ENCODE measurements at regions not wholly inside any gene's neighbourhood (a gene's known extent, or its start where the extent isn't known, plus 50 kb on each side); places are given as distances from the start of the nearest gene placed in this dataset.

- Mint-ChIP-seq H3K9me3 (no peaks in the 10 kb centered on the region), H3K27ac (no peak overlapping the region), H3K27me3 (peaks cover 14 to 38% of the 10 kb centered on the region in 2 donors), H3K4me1 (no peaks in the 10 kb centered on the region), H3K4me3 (no peak overlapping the region), H3K36me3 (no peaks in the 10 kb centered on the region)
- Histone ChIP-seq H3K27me3 (ENCODE audit: insufficient read depth, low read length, poor library complexity, severe bottlenecking) (no peaks in the 10 kb centered on the region), H3K4me3 (ENCODE audit: low read length) (no peak overlapping the region), H3K9me3 (ENCODE audit: low read length) (no peaks in the 10 kb centered on the region), H3K27ac (ENCODE audit: low read depth, low read length) (no peak overlapping the region), H3K36me3 (ENCODE audit: insufficient read depth, low read length) (no peaks in the 10 kb centered on the region), H3K4me1 (ENCODE audit: insufficient read depth, low read length) (no peaks in the 10 kb centered on the region)
- ChIA-PET CTCF (no interaction called here), POLR2A (no interaction called here)
- no peak for DNase-seq
These were observed 150.6 kb downstream of the ASCL4 start for GRCh38 chr12:107925125-107925524.

- Mint-ChIP-seq H3K27ac (peak overlapping the region in 1 of 8 donors; percentile 70), H3K4me3 (no peak overlapping the region), H3K9me3 (no peaks in the 10 kb centered on the region), H3K36me3 (no peaks in the 10 kb centered on the region), H3K27me3 (peaks cover 11 to 25% of the 10 kb centered on the region in 2 donors), H3K4me1 (no peaks in the 10 kb centered on the region)
- no peak for DNase-seq
- Histone ChIP-seq H3K27ac (ENCODE audit: low read depth, low read length) (no peak overlapping the region), H3K27me3 (ENCODE audit: insufficient read depth, low read length, poor library complexity, severe bottlenecking) (no peaks in the 10 kb centered on the region), H3K4me1 (ENCODE audit: insufficient read depth, low read length) (no peaks in the 10 kb centered on the region), H3K9me3 (ENCODE audit: low read length) (no peaks in the 10 kb centered on the region), H3K4me3 (ENCODE audit: low read length) (no peak overlapping the region), H3K36me3 (ENCODE audit: insufficient read depth, low read length) (no peaks in the 10 kb centered on the region)
- ChIA-PET POLR2A (no interaction called here), CTCF (no interaction called here)
These were observed 154.9 kb downstream of the ASCL4 start for GRCh38 chr12:107929436-107929835.

- Histone ChIP-seq H3K27me3 (ENCODE audit: insufficient read depth, low read length, poor library complexity, severe bottlenecking) (no peaks in the 10 kb centered on the region), H3K27ac (ENCODE audit: low read depth, low read length) (no peak overlapping the region), H3K9me3 (ENCODE audit: low read length) (no peaks in the 10 kb centered on the region), H3K4me1 (ENCODE audit: insufficient read depth, low read length) (no peaks in the 10 kb centered on the region), H3K4me3 (ENCODE audit: low read length) (no peak overlapping the region), H3K36me3 (ENCODE audit: insufficient read depth, low read length) (no peaks in the 10 kb centered on the region)
- Mint-ChIP-seq H3K36me3 (no peaks in the 10 kb centered on the region), H3K27ac (no peak overlapping the region), H3K27me3 (peaks cover 12 to 34% of the 10 kb centered on the region in 2 donors), H3K4me1 (no peaks in the 10 kb centered on the region), H3K9me3 (no peaks in the 10 kb centered on the region), H3K4me3 (no peak overlapping the region)
- CTCF ChIA-PET = no interaction called here
- POLR2A ChIA-PET = no interaction called here
- no peak for DNase-seq
These were observed 157.3 kb downstream of the ASCL4 start for GRCh38 chr12:107931761-107932160.

- peaks cover 0 to 8% (median 0%) of the 10 kb centered on the region in 3 donors for H3K36me3 Mint-ChIP-seq
- H3K4me1 Mint-ChIP-seq = no peaks in the 10 kb centered on the region
- H3K4me3 Mint-ChIP-seq = no peak overlapping the region
These were observed 163.9 kb downstream of the ASCL4 start for GRCh38 chr12:107938446-107938845.

GRCh38 chr12:107948391-107948945 is 174.0 kb downstream of the ASCL4 start:
- CTCF ChIA-PET = no interaction called here
- POLR2A ChIA-PET = no interaction called here
- no peak overlapping the region for H3K27ac Mint-ChIP-seq
- Histone ChIP-seq H3K36me3 (ENCODE audit: insufficient read depth, low read length) (no peaks in the 10 kb centered on the region), H3K27ac (ENCODE audit: low read depth, low read length) (no peak overlapping the region), H3K4me1 (ENCODE audit: insufficient read depth, low read length) (no peaks in the 10 kb centered on the region), H3K4me3 (ENCODE audit: low read length) (no peak overlapping the region), H3K27me3 (ENCODE audit: insufficient read depth, low read length, poor library complexity, severe bottlenecking) (no peaks in the 10 kb centered on the region), H3K9me3 (ENCODE audit: low read length) (no peaks in the 10 kb centered on the region)
- H3K4me1 Mint-ChIP-seq = no peaks in the 10 kb centered on the region
- DNase-seq = no peak
- no peaks in the 10 kb centered on the region for H3K36me3 Mint-ChIP-seq
- H3K9me3 Mint-ChIP-seq = peaks cover 0 to 6% (median 1%) of the 10 kb centered on the region in 5 donors
- H3K4me3 Mint-ChIP-seq = no peak overlapping the region
- peaks cover 6 to 9% of the 10 kb centered on the region in 2 donors for H3K27me3 Mint-ChIP-seq

More at GRCh38 chr12:107938446-107938845, 163.9 kb downstream of the ASCL4 start:
- Histone ChIP-seq H3K27me3 (ENCODE audit: insufficient read depth, low read length, poor library complexity, severe bottlenecking) (no peaks in the 10 kb centered on the region), H3K27ac (ENCODE audit: low read depth, low read length) (no peak overlapping the region), H3K4me1 (ENCODE audit: insufficient read depth, low read length) (no peaks in the 10 kb centered on the region), H3K4me3 (ENCODE audit: low read length) (no peak overlapping the region), H3K36me3 (ENCODE audit: insufficient read depth, low read length) (no peaks in the 10 kb centered on the region), H3K9me3 (ENCODE audit: low read length) (no peaks in the 10 kb centered on the region)
- ChIA-PET POLR2A (no interaction called here), CTCF (no interaction called here)
- H3K27me3 Mint-ChIP-seq = peaks cover 26 to 48% of the 10 kb centered on the region in 2 donors
- no peak overlapping the region for H3K27ac Mint-ChIP-seq
- DNase-seq = no peak
- H3K9me3 Mint-ChIP-seq = peaks cover 8 to 19% (median 17%) of the 10 kb centered on the region in 5 donors

- H3K4me3 Mint-ChIP-seq = no peak overlapping the region
- Histone ChIP-seq H3K27me3 (ENCODE audit: insufficient read depth, low read length, poor library complexity, severe bottlenecking) (no peaks in the 10 kb centered on the region), H3K9me3 (ENCODE audit: low read length) (no peaks in the 10 kb centered on the region), H3K4me1 (ENCODE audit: insufficient read depth, low read length) (no peaks in the 10 kb centered on the region), H3K4me3 (ENCODE audit: low read length) (no peak overlapping the region), H3K36me3 (ENCODE audit: insufficient read depth, low read length) (no peaks in the 10 kb centered on the region), H3K27ac (ENCODE audit: low read depth, low read length) (no peak overlapping the region)
- no peaks in the 10 kb centered on the region for H3K36me3 Mint-ChIP-seq
- peaks cover 13 to 25% of the 10 kb centered on the region in 2 donors for H3K27me3 Mint-ChIP-seq
- H3K4me1 Mint-ChIP-seq = no peaks in the 10 kb centered on the region
- DNase-seq = no peak
- ChIA-PET POLR2A (no interaction called here), CTCF (interaction anchor here (0.5 kb wide), 1 partner anchor 373 kb away, joined by 3 read pairs; no protein-coding TSS in a partner anchor)
- peaks cover 0 to 2% (median 0%) of the 10 kb centered on the region in 5 donors for H3K9me3 Mint-ChIP-seq
- no peak overlapping the region for H3K27ac Mint-ChIP-seq
These were observed 176.5 kb downstream of the ASCL4 start for GRCh38 chr12:107951024-107951423.

- Histone ChIP-seq H3K27ac (ENCODE audit: low read depth, low read length) (no peak overlapping the region), H3K4me1 (ENCODE audit: insufficient read depth, low read length) (no peaks in the 10 kb centered on the region), H3K36me3 (ENCODE audit: insufficient read depth, low read length) (no peaks in the 10 kb centered on the region), H3K9me3 (ENCODE audit: low read length) (no peaks in the 10 kb centered on the region), H3K4me3 (ENCODE audit: low read length) (no peak overlapping the region), H3K27me3 (ENCODE audit: insufficient read depth, low read length, poor library complexity, severe bottlenecking) (no peaks in the 10 kb centered on the region)
- peak overlapping the region in 1 of 8 donors; percentile 74 for H3K27ac Mint-ChIP-seq
- no peaks in the 10 kb centered on the region for H3K36me3 Mint-ChIP-seq
- no peaks in the 10 kb centered on the region for H3K4me1 Mint-ChIP-seq
- H3K4me3 Mint-ChIP-seq = no peak overlapping the region
- H3K9me3 Mint-ChIP-seq = peaks cover 0 to 2% (median 0%) of the 10 kb centered on the region in 5 donors
- H3K27me3 Mint-ChIP-seq = peaks cover 13 to 25% of the 10 kb centered on the region in 2 donors
- no peak for DNase-seq
- CTCF ChIA-PET = no interaction called here
- POLR2A ChIA-PET = no interaction called here
These were observed 173.0 kb upstream of the WSCD2 start for GRCh38 chr12:107955966-107956643.

- ChIA-PET CTCF (no interaction called here), POLR2A (no interaction called here)
- Mint-ChIP-seq H3K27me3 (peaks cover 13 to 25% of the 10 kb centered on the region in 2 donors), H3K27ac (no peak overlapping the region), H3K9me3 (peaks cover 0 to 2% (median 0%) of the 10 kb centered on the region in 5 donors), H3K36me3 (no peaks in the 10 kb centered on the region), H3K4me1 (no peaks in the 10 kb centered on the region), H3K4me3 (no peak overlapping the region)
- no peak for DNase-seq
- no peaks in the 10 kb centered on the region for H3K4me1 ChIP-seq (ENCODE audit: insufficient read depth, low read length)
- no peak overlapping the region for H3K27ac ChIP-seq (ENCODE audit: low read depth, low read length)
- no peak overlapping the region for H3K4me3 ChIP-seq (ENCODE audit: low read length)
- no peaks in the 10 kb centered on the region for H3K27me3 ChIP-seq (ENCODE audit: insufficient read depth, low read length, poor library complexity, severe bottlenecking)
- H3K36me3 ChIP-seq (ENCODE audit: insufficient read depth, low read length) = no peaks in the 10 kb centered on the region
- no peaks in the 10 kb centered on the region for H3K9me3 ChIP-seq (ENCODE audit: low read length)
These were observed 171.6 kb upstream of the WSCD2 start for GRCh38 chr12:107957459-107957858.
